ENCODE measurements at regions not wholly inside any gene's neighbourhood (a gene's known extent, or its start where the extent isn't known, plus 50 kb on each side); places are given as distances from the start of the nearest gene placed in this dataset.

DNA sequence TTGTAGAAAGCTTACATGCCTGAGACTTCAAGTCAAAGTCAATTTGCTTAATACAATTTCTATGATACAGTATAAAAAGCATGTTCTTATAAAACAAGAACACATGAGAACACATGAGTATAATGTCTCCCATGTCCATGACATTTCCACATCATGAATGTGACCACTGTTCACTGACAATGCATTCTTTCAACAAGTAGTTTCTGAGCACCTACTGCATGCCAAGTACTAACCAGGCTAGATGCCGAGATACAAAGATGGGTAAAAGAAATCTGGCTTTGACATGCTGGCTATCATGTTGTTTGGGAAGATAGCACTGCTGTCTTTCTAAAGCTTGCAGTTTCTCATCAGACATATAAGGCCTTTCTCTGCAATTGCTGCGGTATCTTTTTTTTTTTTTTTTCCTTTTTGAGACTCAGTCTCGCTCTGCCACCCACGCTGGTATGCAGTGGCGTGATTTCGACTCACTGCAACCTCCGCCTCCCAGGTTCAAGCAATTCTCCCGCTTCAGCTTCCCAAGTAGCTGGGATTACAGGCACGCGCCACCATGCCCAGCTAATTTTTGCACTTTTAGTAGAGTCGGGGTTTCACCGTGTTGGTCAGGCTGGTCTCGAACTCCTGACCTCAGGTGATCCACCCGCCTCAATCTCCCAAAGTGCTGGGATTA is 123.6 kb upstream of the DST start:
- Mint-ChIP-seq H3K4me1 (no peaks in the 10 kb centered on the region), H3K27ac (no peak overlapping the region), H3K4me3 (no peak overlapping the region), H3K9me3 (ENCODE audit: insufficient read depth) (no peaks in the 10 kb centered on the region), H3K27me3 (peaks cover 3% of the 10 kb centered on the region)
- intact Hi-C loops (cut with micrococcal nuclease) = no loop called here
- no peaks in the 10 kb centered on the region for H3K79me2 ChIP-seq (ENCODE audit: control insufficient read depth, insufficient read depth, low read length)
- no peak overlapping the region for H2AFZ ChIP-seq (ENCODE audit: insufficient read depth, low read depth, low read length, poor library complexity, severe bottlenecking)
- H3K4me1 ChIP-seq (ENCODE audit: control insufficient read depth in 2 of 2, insufficient read depth in 2 of 2, low read length in 2 of 2) = no peaks in the 10 kb centered on the region
- no peak overlapping the region for H3K27ac ChIP-seq (ENCODE audit: low read length in 2 of 2)
- TF ChIP-seq EZH2 (IDR thresholded peaks at IDR 0.05; ENCODE audit: borderline replicate concordance, insufficient read depth, low read depth, low read length, poor library complexity, severe bottlenecking) = no peak
- TF ChIP-seq CTCF (IDR thresholded peaks at IDR 0.05) = no peak
- no peak overlapping the region for H3K4me3 ChIP-seq (ENCODE audit: control extremely low read depth in 1 of 5, extremely low read depth in 1 of 5, insufficient read depth in 1 of 5, low read depth in 2 of 5, low read length in 4 of 5)
- H4K20me1 ChIP-seq (ENCODE audit: control insufficient read depth, insufficient read depth, low read length, poor library complexity, severe bottlenecking) = no peaks in the 10 kb centered on the region
- 93% methylated on average over 12 of the region's 14 CpGs for WGBS (ENCODE audit: insufficient coverage)
- H3K36me3 ChIP-seq (replicated peaks in 1 of 2; ENCODE audit: control extremely low read depth in 1 of 2, control insufficient read depth in 1 of 2, extremely low read depth in 1 of 2, insufficient read depth in 2 of 2, low read length in 1 of 2) = no peaks in the 10 kb centered on the region
- no peak for ATAC-seq (ENCODE audit: low read depth)
- CTCF ChIA-PET = no interaction called here
- DNase-seq = no peak
- no peaks in the 10 kb centered on the region for H3K27me3 ChIP-seq (replicated peaks in 1 of 4; ENCODE audit: control extremely low read depth in 1 of 4, control insufficient read depth in 3 of 4, insufficient read depth in 4 of 4, low read length in 3 of 4)
- H3K9ac ChIP-seq (ENCODE audit: low read length) = no peak overlapping the region
- H3K4me2 ChIP-seq (replicated peaks; ENCODE audit: low read depth, low read length, poor library complexity, severe bottlenecking) = no peak overlapping the region
- POLR2A ChIA-PET = no interaction called here
- no peaks in the 10 kb centered on the region for H3K9me3 ChIP-seq (ENCODE audit: control extremely low read depth in 1 of 3, control insufficient read depth in 2 of 3, insufficient read depth in 1 of 3, low read length in 2 of 3)

DNA sequence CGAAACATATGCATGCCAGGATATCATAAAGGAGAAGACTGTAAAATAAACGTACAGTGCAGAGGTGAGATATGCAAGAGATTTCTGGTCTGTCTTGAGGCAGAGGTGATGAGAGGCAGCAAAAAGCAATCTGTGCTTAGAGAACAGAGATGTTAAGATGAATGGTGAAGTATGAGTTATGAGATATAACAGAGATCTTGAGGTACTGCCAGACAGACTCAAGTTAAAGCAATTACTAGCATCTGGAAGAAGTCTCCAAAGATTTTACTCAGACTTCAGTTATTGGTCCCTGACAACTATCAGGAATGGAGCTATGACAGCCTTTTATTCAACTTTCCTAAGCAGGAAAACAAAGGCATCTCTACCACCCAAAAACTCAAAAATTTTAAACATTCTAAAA is 122.8 kb upstream of the DST start:
- intact Hi-C loops (cut with micrococcal nuclease) = no loop called here
- Histone ChIP-seq H4K20me1 (ENCODE audit: control insufficient read depth, insufficient read depth, low read length, poor library complexity, severe bottlenecking) (no peaks in the 10 kb centered on the region), H3K27ac (ENCODE audit: low read length in 2 of 2) (no peak overlapping the region), H3K9ac (ENCODE audit: low read length) (no peak overlapping the region), H3K36me3 (replicated peaks in 1 of 2; ENCODE audit: control extremely low read depth in 1 of 2, control insufficient read depth in 1 of 2, extremely low read depth in 1 of 2, insufficient read depth in 2 of 2, low read length in 1 of 2) (no peaks in the 10 kb centered on the region), H2AFZ (ENCODE audit: insufficient read depth, low read depth, low read length, poor library complexity, severe bottlenecking) (no peak overlapping the region), H3K4me3 (ENCODE audit: control extremely low read depth in 1 of 5, extremely low read depth in 1 of 5, insufficient read depth in 1 of 5, low read depth in 2 of 5, low read length in 4 of 5) (no peak overlapping the region), H3K4me2 (replicated peaks; ENCODE audit: low read depth, low read length, poor library complexity, severe bottlenecking) (no peak overlapping the region), H3K79me2 (ENCODE audit: control insufficient read depth, insufficient read depth, low read length) (no peaks in the 10 kb centered on the region), H3K9me3 (ENCODE audit: control extremely low read depth in 1 of 3, control insufficient read depth in 2 of 3, insufficient read depth in 1 of 3, low read length in 2 of 3) (no peaks in the 10 kb centered on the region), H3K4me1 (ENCODE audit: control insufficient read depth in 2 of 2, insufficient read depth in 2 of 2, low read length in 2 of 2) (no peaks in the 10 kb centered on the region), H3K27me3 (replicated peaks in 1 of 4; ENCODE audit: control extremely low read depth in 1 of 4, control insufficient read depth in 3 of 4, insufficient read depth in 4 of 4, low read length in 3 of 4) (no peaks in the 10 kb centered on the region)
- Mint-ChIP-seq H3K4me3 (no peak overlapping the region), H3K27me3 (peaks cover 3% of the 10 kb centered on the region), H3K9me3 (ENCODE audit: insufficient read depth) (no peaks in the 10 kb centered on the region), H3K27ac (no peak overlapping the region), H3K4me1 (no peaks in the 10 kb centered on the region)
- CTCF ChIA-PET = no interaction called here
- ATAC-seq (ENCODE audit: low read depth) (no peak), DNase-seq (no peak)
- POLR2A ChIA-PET = no interaction called here
- WGBS (ENCODE audit: insufficient coverage) = no CpG with 5 or more reads among the region's 2 CpGs
- TF ChIP-seq EZH2 (IDR thresholded peaks at IDR 0.05; ENCODE audit: borderline replicate concordance, insufficient read depth, low read depth, low read length, poor library complexity, severe bottlenecking) (no peak), CTCF (IDR thresholded peaks at IDR 0.05) (no peak)

Data from B cell (primary cell).